D721Med (cell line): ENCODE measurements at regions not wholly inside any gene's neighbourhood (a gene's known extent, or its start where the extent isn't known, plus 50 kb on each side); places are given as distances from the start of the nearest gene placed in this dataset.

Source experiments
- DNase-seq: peaks from one replicate; pipeline ENCODE4 v3.0.0; 2011; ENCODE audit warnings: low spot score; ENCODE audit not compliant: insufficient read length
- FAIRE-seq: peaks from 2 replicates; lab custom pipeline; 2011; peaks lifted over from hg19 to GRCh38; lab: Jason Lieb, UNC
- TF ChIP-seq, protein P1 (sequence below): IDR thresholded peaks from 2 replicates; pipeline ENCODE4 v1.5.1; 2012; ENCODE audit warnings: mild to moderate bottlenecking, control low read depth; ENCODE audit not compliant: insufficient read depth; ENCODE audit errors: missing control alignments

DNA sequence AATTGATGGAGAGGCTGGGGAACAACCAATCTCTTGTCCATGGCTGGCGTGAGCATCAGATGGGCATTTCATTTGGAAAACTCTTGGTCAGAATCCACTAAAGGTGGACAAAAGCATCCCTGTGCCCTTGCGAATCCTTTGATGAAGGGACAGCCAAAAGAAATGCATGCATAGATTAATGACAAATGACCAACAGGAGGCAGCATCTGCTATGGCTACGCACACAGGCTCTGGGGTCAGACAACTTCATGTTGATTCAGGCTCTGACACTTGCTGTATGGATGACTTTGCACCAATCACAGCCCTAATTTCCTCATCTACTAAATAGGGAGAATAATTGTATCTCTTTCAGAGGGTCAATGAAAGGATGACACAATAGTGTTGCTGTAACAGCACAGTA lies 117.5 kb downstream of the ASCL4 start:
- FAIRE-seq (no peak), DNase-seq (no peak)
- TF ChIP-seq, protein P1, sequence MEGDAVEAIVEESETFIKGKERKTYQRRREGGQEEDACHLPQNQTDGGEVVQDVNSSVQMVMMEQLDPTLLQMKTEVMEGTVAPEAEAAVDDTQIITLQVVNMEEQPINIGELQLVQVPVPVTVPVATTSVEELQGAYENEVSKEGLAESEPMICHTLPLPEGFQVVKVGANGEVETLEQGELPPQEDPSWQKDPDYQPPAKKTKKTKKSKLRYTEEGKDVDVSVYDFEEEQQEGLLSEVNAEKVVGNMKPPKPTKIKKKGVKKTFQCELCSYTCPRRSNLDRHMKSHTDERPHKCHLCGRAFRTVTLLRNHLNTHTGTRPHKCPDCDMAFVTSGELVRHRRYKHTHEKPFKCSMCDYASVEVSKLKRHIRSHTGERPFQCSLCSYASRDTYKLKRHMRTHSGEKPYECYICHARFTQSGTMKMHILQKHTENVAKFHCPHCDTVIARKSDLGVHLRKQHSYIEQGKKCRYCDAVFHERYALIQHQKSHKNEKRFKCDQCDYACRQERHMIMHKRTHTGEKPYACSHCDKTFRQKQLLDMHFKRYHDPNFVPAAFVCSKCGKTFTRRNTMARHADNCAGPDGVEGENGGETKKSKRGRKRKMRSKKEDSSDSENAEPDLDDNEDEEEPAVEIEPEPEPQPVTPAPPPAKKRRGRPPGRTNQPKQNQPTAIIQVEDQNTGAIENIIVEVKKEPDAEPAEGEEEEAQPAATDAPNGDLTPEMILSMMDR, result peak; percentile 59

DNA sequence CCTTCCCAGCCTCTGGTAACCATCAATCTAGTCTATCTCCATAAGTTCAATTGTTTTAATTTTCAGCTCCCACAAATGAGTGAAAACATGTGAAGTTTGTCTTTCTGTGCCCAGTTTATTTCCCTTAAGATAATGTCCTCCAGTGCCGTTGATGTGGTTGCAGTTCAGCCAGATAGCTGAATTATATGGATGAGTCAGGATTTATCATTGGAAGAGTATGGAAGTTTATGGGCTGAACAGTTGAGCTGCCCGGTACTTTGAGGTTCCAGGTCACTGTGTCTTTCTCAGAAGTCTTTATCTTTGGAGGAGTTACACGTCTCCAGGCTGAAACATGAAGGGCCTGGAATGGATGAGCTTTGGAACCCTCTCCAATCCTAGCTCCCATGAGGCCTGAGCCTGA lies 120.1 kb downstream of the ASCL4 start:
- FAIRE-seq (no peak), DNase-seq (no peak)
- TF ChIP-seq, protein P1, result no peak

GRCh38 chr12:107895966-107896365 lies 121.5 kb downstream of the ASCL4 start:
- FAIRE-seq (no peak), DNase-seq (no peak)
- TF ChIP-seq, protein P1, result no peak

GRCh38 chr12:107900588-107900987 lies 126.1 kb downstream of the ASCL4 start:
- TF ChIP-seq, protein P1, result no peak
- DNase-seq (no peak), FAIRE-seq (no peak)

DNA sequence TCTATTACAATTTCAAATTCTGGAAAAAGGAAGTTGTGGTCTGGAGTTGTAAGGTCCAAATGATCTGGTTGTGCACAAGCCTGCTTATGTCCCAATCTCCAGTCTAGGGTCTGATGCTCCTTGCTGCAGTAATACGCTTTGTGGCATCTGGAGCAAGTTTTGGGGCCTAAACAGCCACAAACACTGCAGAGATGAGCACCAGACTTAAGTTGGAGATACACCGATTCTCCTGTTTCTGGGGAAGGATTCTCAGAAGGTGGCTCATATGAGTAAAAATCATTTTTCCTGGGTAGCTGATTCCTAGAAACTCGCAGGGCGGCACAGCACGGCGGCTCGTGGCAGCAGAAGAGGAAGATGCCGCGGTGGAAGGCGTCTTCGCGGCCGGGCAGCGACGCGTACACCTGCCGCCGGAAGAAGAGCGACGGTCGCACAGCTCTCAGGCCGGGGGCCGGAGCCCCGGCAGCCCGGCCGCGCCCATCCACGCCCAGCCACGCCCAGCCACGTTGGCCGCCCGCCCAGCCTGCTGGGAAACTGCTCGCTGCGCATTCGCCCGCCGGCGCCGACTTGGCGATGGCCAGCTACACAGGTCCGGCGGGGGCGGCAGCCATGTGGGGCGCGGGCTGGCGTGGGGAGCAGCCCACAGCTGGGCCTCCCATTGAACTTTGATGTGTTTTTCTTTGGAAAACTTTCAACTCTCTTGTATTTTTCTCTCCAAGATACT lies 129.0 kb downstream of the ASCL4 start:
- TF ChIP-seq, protein P1, result no peak
- FAIRE-seq (peak; percentile 91), DNase-seq (peak; percentile 47)

- DNase-seq, result no peak
- TF ChIP-seq, protein P1, result no peak
- FAIRE-seq, result no peak
Observed at GRCh38 chr12:107906707-107907106, 132.2 kb downstream of the ASCL4 start.

- DNase-seq (no peak), FAIRE-seq (no peak)
- TF ChIP-seq, protein P1, result peak; percentile 24
Observed at GRCh38 chr12:107912421-107913004, 138.0 kb downstream of the ASCL4 start.
